ENCODE measurements at regions not wholly inside any gene's neighbourhood (a gene's known extent, or its start where the extent isn't known, plus 50 kb on each side); places are given as distances from the start of the nearest gene placed in this dataset.
A peak's percentile ranks its signal among the peaks of the same experiment; 100 is the strongest.

DNA sequence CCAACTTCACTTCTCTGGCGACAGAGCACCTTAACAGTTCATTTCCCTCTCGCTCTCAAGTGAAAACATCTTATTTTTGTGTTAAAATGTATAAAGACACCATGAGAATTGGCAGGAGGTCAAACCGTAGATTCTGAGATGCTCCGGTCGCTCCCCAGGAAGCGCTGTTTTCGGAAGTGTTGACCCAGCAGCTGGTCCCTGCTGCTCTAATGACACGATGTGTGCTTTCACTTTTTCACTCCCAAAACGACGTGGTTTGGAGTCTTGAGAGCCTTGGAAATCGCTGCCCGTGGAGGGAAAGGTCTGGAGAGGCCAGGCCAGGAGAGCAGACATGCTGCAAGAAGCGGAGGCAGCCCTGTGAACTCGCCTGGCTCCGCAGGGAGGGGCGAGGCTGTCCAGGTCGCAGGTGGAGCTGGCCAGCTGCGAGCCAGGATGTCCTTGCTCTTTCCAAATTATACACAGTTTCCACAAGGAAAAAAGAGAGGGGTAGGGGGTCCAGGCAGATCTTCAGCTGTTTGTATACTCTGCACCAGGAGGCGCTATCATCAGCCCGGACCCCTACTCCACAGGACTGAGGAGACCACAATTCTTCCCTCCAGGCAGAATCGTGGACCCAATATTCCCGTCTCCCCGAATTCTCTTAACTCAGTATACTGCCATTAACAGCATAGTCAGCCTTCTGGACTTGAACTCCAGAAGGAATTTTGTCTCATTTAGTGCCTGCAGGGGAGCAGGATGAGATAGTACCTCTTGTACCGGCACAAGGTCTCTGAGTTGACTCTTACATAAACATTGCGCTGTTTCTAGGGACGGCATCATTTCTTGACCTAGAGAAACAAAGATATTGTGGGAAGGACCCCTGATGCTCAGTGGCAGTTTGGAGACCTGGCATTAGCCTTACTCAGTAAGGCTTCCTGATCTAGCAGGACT lies 248.6 kb upstream of the ANKRD55 start (continued):
- TF ChIP-seq ZC3H4 (CRISPR knock-in tag; IDR thresholded peaks at IDR 0.05; ENCODE audit: borderline replicate concordance) (peak; percentile 82), TEAD2 (CRISPR knock-in tag; IDR thresholded peaks at IDR 0.05) (no peak), ZSCAN20 (CRISPR knock-in tag; IDR thresholded peaks at IDR 0.05; ENCODE audit: borderline replicate concordance) (no peak), ZMAT3 (CRISPR knock-in tag; conservative IDR thresholded peaks at IDR 0.05) (0 out of 2 replicates have a peak, but pooled peaks have one; percentile 35), ZNF224 (CRISPR knock-in tag; IDR thresholded peaks at IDR 0.05) (no peak), ZFY (CRISPR knock-in tag; IDR thresholded peaks at IDR 0.05) (peak; percentile 21; the same call in 1 of the 2 replicates), POLR2G (IDR thresholded peaks at IDR 0.05; ENCODE audit: low read depth, low read length) (peak; percentile 52; the same call in 1 of the 2 replicates), ZGPAT (CRISPR knock-in tag; IDR thresholded peaks at IDR 0.05) (peak; percentile 17; the same call in 1 of the 2 replicates), ZNF605 (CRISPR knock-in tag; IDR thresholded peaks at IDR 0.05) (0 out of 2 replicates have a peak, but pooled peaks have one; percentile 19), ZFP90 (CRISPR knock-in tag; IDR thresholded peaks at IDR 0.05; ENCODE audit: borderline replicate concordance) (0 out of 2 replicates have a peak, but pooled peaks have one; percentile 22), ZFAT (CRISPR knock-in tag; conservative IDR thresholded peaks at IDR 0.05) (peak; percentile 61; the same call in 1 of the 2 replicates), CC2D1A (CRISPR knock-in tag; IDR thresholded peaks at IDR 0.05) (no peak), ZNF180 (CRISPR knock-in tag; IDR thresholded peaks at IDR 0.05; ENCODE audit: borderline replicate concordance, low read depth) (0 out of 2 replicates have a peak, but pooled peaks have one; percentile 21), ZNF343 (CRISPR knock-in tag; IDR thresholded peaks at IDR 0.05) (no peak), ZSCAN12 (CRISPR knock-in tag; IDR thresholded peaks at IDR 0.05) (0 out of 2 replicates have a peak, but pooled peaks have one; percentile 12), KMT2A (CRISPR knock-in tag; IDR thresholded peaks at IDR 0.05) (peak; percentile 65), POGZ (CRISPR knock-in tag; IDR thresholded peaks at IDR 0.05) (peak; percentile 39), HNRNPLL (IDR thresholded peaks at IDR 0.05; ENCODE audit: low read depth, low read length, poor library complexity, severe bottlenecking) (peak; percentile 34), MAF1 (CRISPR knock-in tag; IDR thresholded peaks at IDR 0.05; ENCODE audit: borderline replicate concordance) (peak; percentile 62; the same call in 1 of the 2 replicates), ZFX (CRISPR knock-in tag; IDR thresholded peaks at IDR 0.05; ENCODE audit: low read depth) (0 out of 2 replicates have a peak, but pooled peaks have one; percentile 35), TEAD3 (CRISPR knock-in tag; optimal IDR thresholded peaks at IDR 0.05; ENCODE audit: borderline replicate concordance) (peak; percentile 6), MAX (IDR thresholded peaks at IDR 0.05) (peak; percentile 46), ZNF574 (CRISPR knock-in tag; IDR thresholded peaks at IDR 0.05) (peak; percentile 13; the same call in 1 of the 2 replicates), PHB2 (IDR thresholded peaks at IDR 0.05; ENCODE audit: partially characterized antibody) (no peak), ZNF615 (CRISPR knock-in tag; IDR thresholded peaks at IDR 0.05; ENCODE audit: borderline replicate concordance) (0 out of 2 replicates have a peak, but pooled peaks have one; percentile 10)
- TF ChIP-seq, protein P1, sequence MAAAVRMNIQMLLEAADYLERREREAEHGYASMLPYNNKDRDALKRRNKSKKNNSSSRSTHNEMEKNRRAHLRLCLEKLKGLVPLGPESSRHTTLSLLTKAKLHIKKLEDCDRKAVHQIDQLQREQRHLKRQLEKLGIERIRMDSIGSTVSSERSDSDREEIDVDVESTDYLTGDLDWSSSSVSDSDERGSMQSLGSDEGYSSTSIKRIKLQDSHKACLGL (CRISPR knock-in tag; IDR thresholded peaks at IDR 0.05), result no peak

Measured in HepG2 (cell line).